ENCODE measurements at regions not wholly inside any gene's neighbourhood (a gene's known extent, or its start where the extent isn't known, plus 50 kb on each side); places are given as distances from the start of the nearest gene placed in this dataset.

DNA sequence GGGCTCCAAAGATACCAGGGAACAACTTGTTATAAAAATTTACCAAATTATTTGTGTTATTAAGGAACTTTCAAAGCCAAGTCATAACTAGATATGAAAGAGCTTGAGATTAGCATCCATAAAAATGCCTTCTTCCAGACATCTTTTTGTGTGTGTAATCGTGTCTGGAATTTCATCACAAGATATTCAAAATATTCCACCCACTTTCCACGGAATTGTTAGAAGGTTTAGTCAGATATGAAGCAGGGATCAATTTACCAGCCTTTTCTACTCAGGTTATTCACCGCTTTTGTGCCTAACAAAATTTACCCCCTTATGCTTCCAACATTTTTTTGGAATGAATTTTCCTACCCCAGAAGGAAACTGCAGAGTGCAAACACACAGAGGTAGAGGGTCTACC is 130.2 kb upstream of the ACVR2A start:
- Histone ChIP-seq H3K27ac (ENCODE audit: low read depth, low read length) (no peak overlapping the region), H3K9me3 (ENCODE audit: control insufficient read depth in 5 of 5, low read length in 5 of 5) (peaks cover 0 to 6% (median 4%) of the 10 kb centered on the region in 5 donors), H3K36me3 (ENCODE audit: control insufficient read depth in 5 of 5, insufficient read depth in 5 of 5, low read length in 5 of 5) (no peaks in the 10 kb centered on the region), H3K9ac (ENCODE audit: low read length in 5 of 5) (no peak overlapping the region), H3K27me3 (ENCODE audit: control insufficient read depth in 5 of 5, insufficient read depth in 4 of 5, low read length in 5 of 5) (no peaks in the 10 kb centered on the region), H3K4me3 (ENCODE audit: low read depth in 1 of 5, low read length in 5 of 5) (no peak overlapping the region), H3K4me1 (ENCODE audit: control insufficient read depth in 5 of 5, insufficient read depth in 5 of 5, low read length in 5 of 5) (peaks cover 0 to 3% (median 0%) of the 10 kb centered on the region in 5 donors)

GRCh38 chr2:147713349-147713748 is 131.5 kb upstream of the ACVR2A start:
- H3K36me3 ChIP-seq (ENCODE audit: control insufficient read depth in 5 of 5, insufficient read depth in 5 of 5, low read length in 5 of 5), result no peaks in the 10 kb centered on the region

DNA sequence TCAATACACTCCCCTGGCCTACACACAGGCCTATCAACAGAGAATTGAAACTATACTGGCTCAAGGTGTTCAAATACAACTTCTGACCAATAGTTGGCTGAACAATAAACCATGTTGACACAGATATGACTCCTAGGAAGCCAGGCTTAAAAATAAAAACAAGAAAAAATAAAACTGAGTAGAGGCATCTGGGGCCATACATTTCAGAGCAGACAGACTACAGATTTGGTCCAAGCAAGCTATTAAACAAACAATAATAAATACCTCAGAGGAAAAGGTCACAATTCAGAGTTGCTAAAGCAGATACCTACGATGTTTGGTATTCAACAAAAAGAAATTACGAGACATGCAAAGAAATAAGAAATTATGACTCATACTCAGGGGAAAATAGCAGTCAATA is 132.8 kb upstream of the ACVR2A start:
- H3K27ac ChIP-seq (ENCODE audit: low read depth, low read length), result no peak overlapping the region
- no peaks in the 10 kb centered on the region for H3K36me3 ChIP-seq (ENCODE audit: control insufficient read depth in 5 of 5, insufficient read depth in 5 of 5, low read length in 5 of 5)
- H3K4me3 ChIP-seq (ENCODE audit: low read depth in 1 of 5, low read length in 5 of 5), result no peak overlapping the region
- no peaks in the 10 kb centered on the region for H3K27me3 ChIP-seq (ENCODE audit: control insufficient read depth in 5 of 5, insufficient read depth in 4 of 5, low read length in 5 of 5)
- H3K4me1 ChIP-seq (ENCODE audit: control insufficient read depth in 5 of 5, insufficient read depth in 5 of 5, low read length in 5 of 5), result no peaks in the 10 kb centered on the region
- peaks cover 0 to 6% (median 4%) of the 10 kb centered on the region in 5 donors for H3K9me3 ChIP-seq (ENCODE audit: control insufficient read depth in 5 of 5, low read length in 5 of 5)
- no peak overlapping the region for H3K9ac ChIP-seq (ENCODE audit: low read length in 5 of 5)

More at GRCh38 chr2:147713349-147713748, 131.5 kb upstream of the ACVR2A start:
- Histone ChIP-seq H3K27me3 (ENCODE audit: control insufficient read depth in 5 of 5, insufficient read depth in 4 of 5, low read length in 5 of 5) (no peaks in the 10 kb centered on the region), H3K27ac (ENCODE audit: low read depth, low read length) (no peak overlapping the region), H3K4me3 (ENCODE audit: low read depth in 1 of 5, low read length in 5 of 5) (no peak overlapping the region), H3K4me1 (ENCODE audit: control insufficient read depth in 5 of 5, insufficient read depth in 5 of 5, low read length in 5 of 5) (no peaks in the 10 kb centered on the region), H3K9me3 (ENCODE audit: control insufficient read depth in 5 of 5, low read length in 5 of 5) (peaks cover 0 to 6% (median 4%) of the 10 kb centered on the region in 5 donors), H3K9ac (ENCODE audit: low read length in 5 of 5) (no peak overlapping the region)

- Histone ChIP-seq H3K36me3 (ENCODE audit: control insufficient read depth in 5 of 5, insufficient read depth in 5 of 5, low read length in 5 of 5) (no peaks in the 10 kb centered on the region), H3K27me3 (ENCODE audit: control insufficient read depth in 5 of 5, insufficient read depth in 4 of 5, low read length in 5 of 5) (no peaks in the 10 kb centered on the region)
These were observed 133.8 kb upstream of the ACVR2A start for GRCh38 chr2:147711031-147711430.

DNA sequence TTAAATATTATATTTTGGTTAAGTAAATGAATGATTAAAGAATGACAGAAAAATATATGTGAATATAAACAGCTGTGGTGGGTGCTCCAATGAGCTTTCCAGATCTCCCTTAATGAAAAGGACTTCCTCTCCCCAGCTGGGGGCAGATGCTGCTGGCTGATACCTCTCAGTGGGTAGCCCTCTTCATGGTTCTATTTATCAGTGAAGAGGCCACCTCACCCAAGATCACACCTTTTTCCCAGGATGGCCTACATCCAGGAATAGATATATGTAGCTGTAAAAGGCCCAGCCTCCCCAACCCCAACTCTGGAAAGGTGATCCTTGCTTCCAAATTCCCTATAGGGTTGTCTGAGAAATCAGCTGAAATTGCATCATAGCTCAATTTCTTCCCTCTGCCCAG is 135.2 kb upstream of the ACVR2A start:
- Histone ChIP-seq H3K9ac (ENCODE audit: low read length in 5 of 5) (no peak overlapping the region), H3K4me1 (ENCODE audit: control insufficient read depth in 5 of 5, insufficient read depth in 5 of 5, low read length in 5 of 5) (no peaks in the 10 kb centered on the region), H3K27me3 (ENCODE audit: control insufficient read depth in 5 of 5, insufficient read depth in 4 of 5, low read length in 5 of 5) (no peaks in the 10 kb centered on the region), H3K36me3 (ENCODE audit: control insufficient read depth in 5 of 5, insufficient read depth in 5 of 5, low read length in 5 of 5) (no peaks in the 10 kb centered on the region), H3K9me3 (ENCODE audit: control insufficient read depth in 5 of 5, low read length in 5 of 5) (peaks cover 0 to 6% (median 4%) of the 10 kb centered on the region in 5 donors), H3K4me3 (ENCODE audit: low read depth in 1 of 5, low read length in 5 of 5) (no peak overlapping the region), H3K27ac (ENCODE audit: low read depth, low read length) (no peak overlapping the region)

More at GRCh38 chr2:147711031-147711430, 133.8 kb upstream of the ACVR2A start:
- H3K9me3 ChIP-seq (ENCODE audit: control insufficient read depth in 5 of 5, low read length in 5 of 5), result peaks cover 0 to 6% (median 4%) of the 10 kb centered on the region in 5 donors
- H3K9ac ChIP-seq (ENCODE audit: low read length in 5 of 5), result no peak overlapping the region
- H3K27ac ChIP-seq (ENCODE audit: low read depth, low read length), result no peak overlapping the region
- H3K4me3 ChIP-seq (ENCODE audit: low read depth in 1 of 5, low read length in 5 of 5), result no peak overlapping the region
- no peaks in the 10 kb centered on the region for H3K4me1 ChIP-seq (ENCODE audit: control insufficient read depth in 5 of 5, insufficient read depth in 5 of 5, low read length in 5 of 5)

DNA sequence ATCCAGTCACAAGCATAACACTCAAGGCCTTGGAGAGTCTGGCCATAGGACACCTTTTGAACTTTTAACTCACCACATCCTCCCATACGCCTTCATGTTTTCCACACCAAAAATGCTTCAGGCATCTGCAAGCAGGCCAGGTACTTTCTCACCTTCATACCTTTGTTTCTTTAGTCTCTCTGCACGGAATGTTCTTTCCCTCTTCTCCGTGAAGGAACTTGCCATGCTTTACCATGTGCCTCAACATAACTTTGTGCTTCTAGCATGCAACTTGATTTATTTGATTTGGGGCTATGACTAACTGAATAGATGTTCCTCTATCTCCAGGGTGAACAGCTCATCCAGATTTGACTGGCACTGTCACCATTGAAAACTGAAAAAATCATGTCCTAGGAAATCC is 141.7 kb upstream of the ACVR2A start:
- H3K27me3 ChIP-seq (ENCODE audit: control insufficient read depth in 5 of 5, insufficient read depth in 4 of 5, low read length in 5 of 5), result no peaks in the 10 kb centered on the region

GRCh38 chr2:147698166-147698565 is 146.7 kb upstream of the ACVR2A start:
- Histone ChIP-seq H3K4me3 (ENCODE audit: low read depth in 1 of 5, low read length in 5 of 5) (no peak overlapping the region), H3K9ac (ENCODE audit: low read length in 5 of 5) (no peak overlapping the region), H3K9me3 (ENCODE audit: control insufficient read depth in 5 of 5, low read length in 5 of 5) (no peaks in the 10 kb centered on the region), H3K36me3 (ENCODE audit: control insufficient read depth in 5 of 5, insufficient read depth in 5 of 5, low read length in 5 of 5) (no peaks in the 10 kb centered on the region), H3K27me3 (ENCODE audit: control insufficient read depth in 5 of 5, insufficient read depth in 4 of 5, low read length in 5 of 5) (no peaks in the 10 kb centered on the region), H3K4me1 (ENCODE audit: control insufficient read depth in 5 of 5, insufficient read depth in 5 of 5, low read length in 5 of 5) (no peaks in the 10 kb centered on the region), H3K27ac (ENCODE audit: low read depth, low read length) (no peak overlapping the region)

More for the DNA sequence above, 141.7 kb upstream of the ACVR2A start:
- Histone ChIP-seq H3K9ac (ENCODE audit: low read length in 5 of 5) (no peak overlapping the region), H3K4me1 (ENCODE audit: control insufficient read depth in 5 of 5, insufficient read depth in 5 of 5, low read length in 5 of 5) (no peaks in the 10 kb centered on the region), H3K4me3 (ENCODE audit: low read depth in 1 of 5, low read length in 5 of 5) (no peak overlapping the region), H3K36me3 (ENCODE audit: control insufficient read depth in 5 of 5, insufficient read depth in 5 of 5, low read length in 5 of 5) (no peaks in the 10 kb centered on the region), H3K27ac (ENCODE audit: low read depth, low read length) (no peak overlapping the region), H3K9me3 (ENCODE audit: control insufficient read depth in 5 of 5, low read length in 5 of 5) (no peaks in the 10 kb centered on the region)

GRCh38 chr2:147696426-147696825 is 148.4 kb upstream of the ACVR2A start:
- no peaks in the 10 kb centered on the region for H3K4me1 ChIP-seq (ENCODE audit: control insufficient read depth in 5 of 5, insufficient read depth in 5 of 5, low read length in 5 of 5)
- no peak overlapping the region for H3K4me3 ChIP-seq (ENCODE audit: low read depth in 1 of 5, low read length in 5 of 5)
- no peak overlapping the region for H3K27ac ChIP-seq (ENCODE audit: low read depth, low read length)
- H3K36me3 ChIP-seq (ENCODE audit: control insufficient read depth in 5 of 5, insufficient read depth in 5 of 5, low read length in 5 of 5), result no peaks in the 10 kb centered on the region
- no peaks in the 10 kb centered on the region for H3K9me3 ChIP-seq (ENCODE audit: control insufficient read depth in 5 of 5, low read length in 5 of 5)
- H3K27me3 ChIP-seq (ENCODE audit: control insufficient read depth in 5 of 5, insufficient read depth in 4 of 5, low read length in 5 of 5), result no peaks in the 10 kb centered on the region
- H3K9ac ChIP-seq (ENCODE audit: low read length in 5 of 5), result no peak overlapping the region

GRCh38 chr2:147689220-147689909 is 155.5 kb upstream of the ACVR2A start:
- H3K27me3 ChIP-seq (ENCODE audit: control insufficient read depth in 5 of 5, insufficient read depth in 4 of 5, low read length in 5 of 5), result no peaks in the 10 kb centered on the region
- no peaks in the 10 kb centered on the region for H3K9me3 ChIP-seq (ENCODE audit: control insufficient read depth in 5 of 5, low read length in 5 of 5)
- H3K9ac ChIP-seq (ENCODE audit: low read length in 5 of 5), result no peak overlapping the region
- no peaks in the 10 kb centered on the region for H3K36me3 ChIP-seq (ENCODE audit: control insufficient read depth in 5 of 5, insufficient read depth in 5 of 5, low read length in 5 of 5)
- H3K4me1 ChIP-seq (ENCODE audit: control insufficient read depth in 5 of 5, insufficient read depth in 5 of 5, low read length in 5 of 5), result peaks cover 0 to 8% (median 3%) of the 10 kb centered on the region in 5 donors
- H3K4me3 ChIP-seq (ENCODE audit: low read depth in 1 of 5, low read length in 5 of 5), result no peak overlapping the region
- H3K27ac ChIP-seq (ENCODE audit: low read depth, low read length), result no peak overlapping the region

DNA sequence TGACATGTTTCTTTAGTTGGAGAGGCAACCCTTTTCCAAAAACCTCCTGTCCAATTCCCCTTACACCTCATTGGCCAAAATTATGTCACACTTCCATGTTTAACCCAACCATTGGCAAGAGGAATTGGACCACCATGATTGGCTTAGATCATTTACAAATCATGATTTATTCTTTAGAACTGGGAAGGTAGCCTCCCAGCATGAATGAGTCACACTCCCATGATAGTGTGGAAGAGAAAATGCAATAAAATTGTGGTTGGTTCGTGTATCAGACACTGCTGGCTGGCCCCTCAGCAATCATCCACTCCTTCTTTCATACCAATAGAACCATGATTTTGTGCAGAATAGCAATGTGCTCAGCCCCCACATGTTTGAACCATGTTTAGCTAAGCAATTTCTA is 156.6 kb upstream of the ACVR2A start:
- H3K4me3 ChIP-seq (ENCODE audit: low read depth in 1 of 5, low read length in 5 of 5), result no peak overlapping the region
- H3K4me1 ChIP-seq (ENCODE audit: control insufficient read depth in 5 of 5, insufficient read depth in 5 of 5, low read length in 5 of 5), result peaks cover 0 to 8% (median 3%) of the 10 kb centered on the region in 5 donors
- H3K9me3 ChIP-seq (ENCODE audit: control insufficient read depth in 5 of 5, low read length in 5 of 5), result no peaks in the 10 kb centered on the region
- no peak overlapping the region for H3K9ac ChIP-seq (ENCODE audit: low read length in 5 of 5)
- H3K27me3 ChIP-seq (ENCODE audit: control insufficient read depth in 5 of 5, insufficient read depth in 4 of 5, low read length in 5 of 5), result no peaks in the 10 kb centered on the region
- H3K36me3 ChIP-seq (ENCODE audit: control insufficient read depth in 5 of 5, insufficient read depth in 5 of 5, low read length in 5 of 5), result no peaks in the 10 kb centered on the region
- no peak overlapping the region for H3K27ac ChIP-seq (ENCODE audit: low read depth, low read length)
